SJSA1 (cell line): ENCODE measurements at regions not wholly inside any gene's neighbourhood (a gene's known extent, or its start where the extent isn't known, plus 50 kb on each side); places are given as distances from the start of the nearest gene placed in this dataset.

Source experiments
- DNase-seq, 2 experiments: peaks; one replicate each; pipeline ENCODE4 v3.0.0-alpha.2; 2015 to 2020; ENCODE audit warnings: low spot score in 2 of 2, low read depth in 1 of 2
- H3K27ac ChIP-seq: fragments of 250-450 bp; sonication (Bioruptor Pico); 2 replicates; pipeline ENCODE4 v1.5.1; 2020; ENCODE audit warnings: mild to moderate bottlenecking, moderate library complexity
- H3K27me3 ChIP-seq: fragments of 250-450 bp; sonication (Bioruptor Pico); replicated peaks from 2 replicates; pipeline ENCODE4 v1.5.1; 2020; ENCODE audit warnings: mild to moderate bottlenecking, moderate library complexity
- H3K36me3 ChIP-seq: fragments of 250-450 bp; sonication (Bioruptor Pico); 2 replicates; pipeline ENCODE4 v1.5.1; 2020; ENCODE audit warnings: mild to moderate bottlenecking
- H3K4me1 ChIP-seq: fragments of 250-450 bp; sonication (Bioruptor Pico); replicated peaks from 2 replicates; pipeline ENCODE4 v1.6.1; 2021; ENCODE audit warnings: mild to moderate bottlenecking
- H3K4me3 ChIP-seq: fragments of 250-450 bp; sonication (Bioruptor Pico); 2 replicates; pipeline ENCODE4 v1.5.1; 2020; ENCODE audit warnings: mild to moderate bottlenecking
- H3K9me3 ChIP-seq: fragments of 250-450 bp; sonication (Bioruptor Pico); replicated peaks from 2 replicates; pipeline ENCODE4 v1.5.1; 2020; ENCODE audit warnings: mild to moderate bottlenecking

GRCh38 chr6:44500074-44500473, 112.6 kb downstream of the CDC5L start:
- no peaks in the 10 kb centered on the region; the same call in 1 of the 2 replicates for H3K9me3 ChIP-seq
- DNase-seq = no peak
- no peak overlapping the region for H3K4me3 ChIP-seq
- no peak overlapping the region for H3K27ac ChIP-seq
- no peaks in the 10 kb centered on the region for H3K27me3 ChIP-seq
- H3K4me1 ChIP-seq = peaks cover 4% of the 10 kb centered on the region
- no peaks in the 10 kb centered on the region for H3K36me3 ChIP-seq

GRCh38 chr6:44503471-44503870, 116.0 kb downstream of the CDC5L start:
- Histone ChIP-seq H3K36me3 (no peaks in the 10 kb centered on the region), H3K9me3 (no peaks in the 10 kb centered on the region; the same call in 1 of the 2 replicates), H3K27me3 (no peaks in the 10 kb centered on the region), H3K4me1 (peaks cover 4% of the 10 kb centered on the region), H3K27ac (no peak overlapping the region), H3K4me3 (no peak overlapping the region)
- DNase-seq = no peak

- no peak for DNase-seq
- no peaks in the 10 kb centered on the region for H3K36me3 ChIP-seq
- no peak overlapping the region for H3K4me3 ChIP-seq
- no peaks in the 10 kb centered on the region; the same call in 1 of the 2 replicates for H3K9me3 ChIP-seq
- peaks cover 13% of the 10 kb centered on the region for H3K4me1 ChIP-seq
- no peak overlapping the region for H3K27ac ChIP-seq
- H3K27me3 ChIP-seq = no peaks in the 10 kb centered on the region
Observed at GRCh38 chr6:44504301-44504791, 116.8 kb downstream of the CDC5L start.

GRCh38 chr6:44505751-44506150, 118.2 kb downstream of the CDC5L start:
- Histone ChIP-seq H3K4me1 (peaks cover 13% of the 10 kb centered on the region), H3K27ac (no peak overlapping the region), H3K36me3 (no peaks in the 10 kb centered on the region), H3K9me3 (no peaks in the 10 kb centered on the region; the same call in 1 of the 2 replicates), H3K27me3 (no peaks in the 10 kb centered on the region), H3K4me3 (no peak overlapping the region)
- DNase-seq = peak in 1 of 2 experiments; percentile 28

GRCh38 chr6:44507014-44507413, 119.5 kb downstream of the CDC5L start:
- peaks cover 13% of the 10 kb centered on the region for H3K4me1 ChIP-seq
- no peaks in the 10 kb centered on the region for H3K9me3 ChIP-seq
- H3K27ac ChIP-seq = no peak overlapping the region
- H3K36me3 ChIP-seq = no peaks in the 10 kb centered on the region
- no peak for DNase-seq
- no peak overlapping the region for H3K4me3 ChIP-seq
- H3K27me3 ChIP-seq = no peaks in the 10 kb centered on the region

GRCh38 chr6:44508646-44509045, 121.1 kb downstream of the CDC5L start:
- Histone ChIP-seq H3K36me3 (no peaks in the 10 kb centered on the region), H3K4me3 (no peak overlapping the region), H3K27ac (no peak overlapping the region), H3K27me3 (no peaks in the 10 kb centered on the region), H3K4me1 (peaks cover 13% of the 10 kb centered on the region), H3K9me3 (no peaks in the 10 kb centered on the region)
- DNase-seq = peak in 1 of 2 experiments; percentile 62

GRCh38 chr6:44511126-44511525, 123.6 kb downstream of the CDC5L start:
- Histone ChIP-seq H3K36me3 (no peaks in the 10 kb centered on the region), H3K4me1 (peaks cover 13% of the 10 kb centered on the region), H3K4me3 (no peak overlapping the region), H3K27ac (no peak overlapping the region), H3K9me3 (no peaks in the 10 kb centered on the region), H3K27me3 (no peaks in the 10 kb centered on the region)
- DNase-seq = no peak

- H3K4me1 ChIP-seq = peaks cover 13% of the 10 kb centered on the region
Observed at GRCh38 chr6:44512868-44513741, 125.6 kb downstream of the CDC5L start.

GRCh38 chr6:44514085-44514484, 126.6 kb downstream of the CDC5L start:
- no peaks in the 10 kb centered on the region for H3K27me3 ChIP-seq
- H3K9me3 ChIP-seq = peaks cover 4% of the 10 kb centered on the region; the same call in 1 of the 2 replicates
- no peaks in the 10 kb centered on the region for H3K36me3 ChIP-seq
- peak in 1 of 2 experiments; percentile 22 for DNase-seq
- H3K27ac ChIP-seq = no peak overlapping the region
- peaks cover 3% of the 10 kb centered on the region for H3K4me1 ChIP-seq
- H3K4me3 ChIP-seq = no peak overlapping the region

More at GRCh38 chr6:44512868-44513741, 125.6 kb downstream of the CDC5L start:
- DNase-seq = peak in 1 of 2 experiments; percentile 41
- Histone ChIP-seq H3K4me3 (no peak overlapping the region), H3K27me3 (no peaks in the 10 kb centered on the region), H3K36me3 (no peaks in the 10 kb centered on the region), H3K27ac (no peak overlapping the region), H3K9me3 (no peaks in the 10 kb centered on the region)

GRCh38 chr6:44514576-44515193, 127.2 kb downstream of the CDC5L start:
- H3K4me3 ChIP-seq = no peak overlapping the region
- no peaks in the 10 kb centered on the region for H3K36me3 ChIP-seq
- H3K27me3 ChIP-seq = no peaks in the 10 kb centered on the region
- H3K4me1 ChIP-seq = no peaks in the 10 kb centered on the region
- DNase-seq = peak in 1 of 2 experiments; percentile 21
- H3K9me3 ChIP-seq = peaks cover 4% of the 10 kb centered on the region; the same call in 1 of the 2 replicates
- no peak overlapping the region for H3K27ac ChIP-seq

GRCh38 chr6:44522871-44523270, 135.4 kb downstream of the CDC5L start:
- Histone ChIP-seq H3K4me3 (no peak overlapping the region), H3K27ac (no peak overlapping the region), H3K9me3 (peaks cover 4% of the 10 kb centered on the region; the same call in 1 of the 2 replicates), H3K4me1 (no peaks in the 10 kb centered on the region), H3K27me3 (no peaks in the 10 kb centered on the region), H3K36me3 (no peaks in the 10 kb centered on the region)
- DNase-seq = no peak

- Histone ChIP-seq H3K4me3 (no peak overlapping the region), H3K9me3 (no peaks in the 10 kb centered on the region), H3K4me1 (no peaks in the 10 kb centered on the region), H3K27ac (no peak overlapping the region), H3K36me3 (no peaks in the 10 kb centered on the region), H3K27me3 (no peaks in the 10 kb centered on the region)
- no peak for DNase-seq
Observed at GRCh38 chr6:44524476-44525227, 137.1 kb downstream of the CDC5L start.

- Histone ChIP-seq H3K36me3 (no peaks in the 10 kb centered on the region), H3K27ac (no peak overlapping the region), H3K4me3 (no peak overlapping the region), H3K9me3 (no peaks in the 10 kb centered on the region), H3K27me3 (no peaks in the 10 kb centered on the region), H3K4me1 (no peaks in the 10 kb centered on the region)
- DNase-seq = no peak
Observed at GRCh38 chr6:44525761-44526351, 138.3 kb downstream of the CDC5L start.
